Ishikawa (cell line): ENCODE measurements at regions not wholly inside any gene's neighbourhood (a gene's known extent, or its start where the extent isn't known, plus 50 kb on each side); places are given as distances from the start of the nearest gene placed in this dataset.

Source experiments
- CEBPB ChIP-seq: IDR thresholded peaks from 2 replicates; pipeline ENCODE4 v1.6.1; 2012
- CREB1 ChIP-seq: IDR thresholded peaks from 2 replicates; pipeline ENCODE4 v1.6.1; 2012; ENCODE audit warnings: low read depth
- EGR1 ChIP-seq: IDR thresholded peaks from 2 replicates; pipeline ENCODE4 v1.6.1; 2012
- EP300 ChIP-seq: IDR thresholded peaks from 2 replicates; pipeline ENCODE4 v1.6.1; 2012; ENCODE audit warnings: borderline replicate concordance
- FOXM1 ChIP-seq: IDR thresholded peaks from 2 replicates; pipeline ENCODE4 v1.6.1; 2012; ENCODE audit warnings: low read depth, borderline replicate concordance
- MAX ChIP-seq: IDR thresholded peaks from 2 replicates; pipeline ENCODE4 v1.6.1; 2012
- NFIC ChIP-seq: IDR thresholded peaks from 2 replicates; pipeline ENCODE4 v1.6.1; 2012
- REST ChIP-seq: IDR thresholded peaks from 2 replicates; pipeline ENCODE4 v1.6.1; 2012; ENCODE audit warnings: low read depth, mild to moderate bottlenecking
- TAF1 ChIP-seq: IDR thresholded peaks from 2 replicates; pipeline ENCODE4 v1.6.1; 2012; ENCODE audit warnings: low read depth, mild to moderate bottlenecking
- TCF12 ChIP-seq: IDR thresholded peaks from 2 replicates; pipeline ENCODE4 v1.6.1; 2012; ENCODE audit warnings: low read depth
- YY1 ChIP-seq: IDR thresholded peaks from 2 replicates; pipeline ENCODE4 v1.6.1; 2012; ENCODE audit warnings: low read depth
- ZBTB7A ChIP-seq: IDR thresholded peaks from 2 replicates; pipeline ENCODE4 v1.6.1; 2012; ENCODE audit warnings: low read depth

GRCh38 chr1:242690849-242691609, 166.5 kb upstream of the PLD5 start:
- no peak for TF ChIP-seq TAF1
- TF ChIP-seq CEBPB, result no peak
- TF ChIP-seq MAX, result no peak
- TF ChIP-seq ZBTB7A, result no peak
- no peak for TF ChIP-seq EP300
- no peak for TF ChIP-seq CREB1
- no peak for TF ChIP-seq REST
- TF ChIP-seq EGR1, result no peak
- no peak for TF ChIP-seq FOXM1
- no peak for TF ChIP-seq YY1
- no peak for TF ChIP-seq NFIC
- TF ChIP-seq TCF12, result no peak
